Brain microvascular endothelial cell (primary cell): ENCODE measurements at regions not wholly inside any gene's neighbourhood (a gene's known extent, or its start where the extent isn't known, plus 50 kb on each side); places are given as distances from the start of the nearest gene placed in this dataset.

Source experiments
- DNase-seq: peaks from one replicate; pipeline ENCODE4 v3.0.0-alpha.2; 2020
- H3K27ac ChIP-seq: fragments of 250-450 bp; sonication (Bioruptor Pico); 2 replicates; pipeline ENCODE4 v1.5.1; 2020; ENCODE audit warnings: mild to moderate bottlenecking, moderate library complexity
- H3K27me3 ChIP-seq: fragments of 250-450 bp; sonication (Bioruptor Pico); replicated peaks from 2 replicates; pipeline ENCODE4 v1.5.1; 2020; ENCODE audit warnings: mild to moderate bottlenecking
- H3K36me3 ChIP-seq: fragments of 250-450 bp; sonication (Bioruptor Pico); replicated peaks from 2 replicates; pipeline ENCODE4 v1.5.1; 2020; ENCODE audit warnings: mild to moderate bottlenecking
- H3K4me3 ChIP-seq: 2 replicates; pipeline ENCODE4 v1.5.1; 2011; ENCODE audit warnings: low read depth, mild to moderate bottlenecking, control low read depth, low read length, moderate library complexity
- in situ Hi-C: cut with HindIII; loops from 2 replicates; pipeline ENCODE4 v1.10.0; 2017; ENCODE audit warnings: low sequenced_read_pairs, low pct_ligation_motif_present
- TF ChIP-seq, protein P1 (sequence below): IDR thresholded peaks from 2 replicates; pipeline ENCODE4 v1.5.1; 2011; ENCODE audit warnings: low read depth, mild to moderate bottlenecking, moderate library complexity, low read length, control low read depth, inconsistent platforms; ENCODE audit errors: missing control alignments

DNA sequence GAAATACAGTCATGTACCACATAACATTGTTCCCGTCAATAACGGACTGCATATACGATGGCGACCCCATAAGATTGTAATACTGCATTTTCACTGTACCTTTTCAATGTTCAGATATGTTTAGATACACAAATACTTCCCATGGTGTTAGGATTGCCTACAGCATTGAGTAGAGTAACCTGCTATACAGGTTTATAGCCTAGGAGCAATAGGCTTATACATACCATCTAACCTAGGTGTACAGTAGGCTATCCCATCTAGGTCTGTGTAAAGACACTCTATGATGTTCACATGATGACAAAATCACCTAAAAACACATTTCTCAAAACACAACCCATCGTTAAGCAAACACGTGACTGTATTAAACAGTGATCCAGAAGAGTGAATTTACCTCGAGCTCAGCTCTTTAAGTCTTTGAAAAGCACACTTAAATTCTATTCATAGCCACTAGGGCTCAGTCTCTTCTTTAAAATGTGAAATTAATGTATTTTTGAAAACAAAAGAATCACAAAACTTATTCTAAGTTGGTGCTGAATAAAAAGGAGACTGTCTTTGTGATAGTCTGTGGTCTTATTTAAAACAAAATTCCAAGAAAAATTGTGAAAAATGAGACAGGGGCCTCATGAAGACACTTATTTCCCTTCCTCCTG lies 239.1 kb upstream of the ARID2 start:
- TF ChIP-seq, protein P1, sequence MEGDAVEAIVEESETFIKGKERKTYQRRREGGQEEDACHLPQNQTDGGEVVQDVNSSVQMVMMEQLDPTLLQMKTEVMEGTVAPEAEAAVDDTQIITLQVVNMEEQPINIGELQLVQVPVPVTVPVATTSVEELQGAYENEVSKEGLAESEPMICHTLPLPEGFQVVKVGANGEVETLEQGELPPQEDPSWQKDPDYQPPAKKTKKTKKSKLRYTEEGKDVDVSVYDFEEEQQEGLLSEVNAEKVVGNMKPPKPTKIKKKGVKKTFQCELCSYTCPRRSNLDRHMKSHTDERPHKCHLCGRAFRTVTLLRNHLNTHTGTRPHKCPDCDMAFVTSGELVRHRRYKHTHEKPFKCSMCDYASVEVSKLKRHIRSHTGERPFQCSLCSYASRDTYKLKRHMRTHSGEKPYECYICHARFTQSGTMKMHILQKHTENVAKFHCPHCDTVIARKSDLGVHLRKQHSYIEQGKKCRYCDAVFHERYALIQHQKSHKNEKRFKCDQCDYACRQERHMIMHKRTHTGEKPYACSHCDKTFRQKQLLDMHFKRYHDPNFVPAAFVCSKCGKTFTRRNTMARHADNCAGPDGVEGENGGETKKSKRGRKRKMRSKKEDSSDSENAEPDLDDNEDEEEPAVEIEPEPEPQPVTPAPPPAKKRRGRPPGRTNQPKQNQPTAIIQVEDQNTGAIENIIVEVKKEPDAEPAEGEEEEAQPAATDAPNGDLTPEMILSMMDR, result no peak
- in situ Hi-C loops, result no loop called here
- Histone ChIP-seq H3K27ac (no peak overlapping the region), H3K4me3 (no peak overlapping the region), H3K36me3 (no peaks in the 10 kb centered on the region), H3K27me3 (no peaks in the 10 kb centered on the region)
- no peak for DNase-seq

DNA sequence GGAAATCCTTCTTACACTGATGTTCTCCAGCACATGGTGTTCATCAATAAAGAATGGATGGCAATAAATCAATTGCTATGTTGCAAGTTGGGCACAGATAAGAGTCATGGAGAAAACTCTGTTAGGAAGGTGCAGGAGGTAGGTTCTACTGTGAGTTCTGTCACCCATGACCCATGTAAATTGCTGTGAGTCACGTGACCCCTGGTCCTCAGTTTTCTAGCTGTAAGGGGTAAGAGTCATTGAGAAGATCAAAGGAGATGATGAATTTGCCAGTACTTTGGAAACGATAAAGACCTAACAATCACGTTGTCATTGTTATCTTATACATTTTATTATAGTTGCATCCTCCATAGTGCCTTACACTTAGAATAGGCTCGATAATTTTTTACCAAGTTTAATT lies 235.2 kb upstream of the ARID2 start:
- TF ChIP-seq, protein P1, result no peak
- Histone ChIP-seq H3K27ac (no peak overlapping the region), H3K4me3 (no peak overlapping the region), H3K36me3 (no peaks in the 10 kb centered on the region), H3K27me3 (no peaks in the 10 kb centered on the region)
- in situ Hi-C loops, result no loop called here
- DNase-seq, result no peak

DNA sequence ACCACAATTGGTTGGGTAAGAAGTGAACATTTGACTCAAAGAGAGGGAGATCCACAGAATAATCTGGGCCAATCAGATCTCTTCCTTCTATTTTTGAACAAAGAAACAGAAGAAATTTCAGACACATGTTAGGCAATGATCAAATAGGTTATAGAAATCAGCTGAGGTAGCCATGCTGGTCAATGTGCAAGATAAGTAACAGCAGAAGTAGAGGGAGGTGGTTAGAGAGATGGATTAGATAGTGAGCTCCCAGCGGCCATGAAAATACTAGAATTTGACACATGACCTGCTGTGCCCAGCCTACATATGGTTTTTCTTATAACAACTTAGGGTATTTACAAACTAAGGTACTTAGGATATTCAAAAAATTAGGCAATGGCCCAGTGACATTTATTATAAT lies 230.9 kb upstream of the ARID2 start:
- no peaks in the 10 kb centered on the region for H3K27me3 ChIP-seq
- DNase-seq, result no peak
- H3K27ac ChIP-seq, result no peak overlapping the region
- TF ChIP-seq, protein P1, result no peak
- in situ Hi-C loops, result no loop called here
- no peaks in the 10 kb centered on the region for H3K36me3 ChIP-seq
- no peak overlapping the region for H3K4me3 ChIP-seq

DNA sequence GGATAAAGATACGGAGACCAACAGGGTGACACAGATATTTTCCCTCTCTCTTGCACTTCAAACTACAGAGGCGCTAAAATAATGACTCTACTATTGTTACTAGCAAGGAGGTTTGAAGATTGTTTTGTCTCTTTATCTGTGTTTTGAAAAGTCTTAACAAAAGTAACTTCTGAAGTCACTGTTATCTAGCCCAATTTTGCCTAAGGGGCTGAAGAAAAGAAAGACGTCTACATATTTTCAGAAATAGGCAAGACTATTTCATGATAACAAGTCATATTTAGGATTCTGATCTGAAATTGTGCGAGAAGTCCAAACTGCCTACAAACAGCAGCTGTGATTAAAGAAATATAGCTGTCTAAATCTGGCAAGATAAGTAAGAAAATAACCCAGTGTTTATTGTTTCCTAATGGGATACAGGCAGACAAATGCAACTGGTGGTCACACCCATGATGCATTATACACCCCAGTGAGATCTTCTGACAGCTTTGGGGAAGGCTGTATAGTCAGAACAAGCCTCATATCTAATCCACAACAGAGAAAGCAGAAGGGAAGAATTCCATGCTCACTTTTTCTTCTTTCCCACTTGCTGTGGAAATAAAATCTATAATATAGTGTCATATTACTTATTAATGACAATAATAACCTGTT lies 226.9 kb upstream of the ARID2 start:
- no peak for DNase-seq
- TF ChIP-seq, protein P1, result no peak
- in situ Hi-C loops, result no loop called here
- H3K27me3 ChIP-seq, result no peaks in the 10 kb centered on the region
- no peaks in the 10 kb centered on the region for H3K36me3 ChIP-seq
- H3K4me3 ChIP-seq, result no peak overlapping the region
- no peak overlapping the region for H3K27ac ChIP-seq

DNA sequence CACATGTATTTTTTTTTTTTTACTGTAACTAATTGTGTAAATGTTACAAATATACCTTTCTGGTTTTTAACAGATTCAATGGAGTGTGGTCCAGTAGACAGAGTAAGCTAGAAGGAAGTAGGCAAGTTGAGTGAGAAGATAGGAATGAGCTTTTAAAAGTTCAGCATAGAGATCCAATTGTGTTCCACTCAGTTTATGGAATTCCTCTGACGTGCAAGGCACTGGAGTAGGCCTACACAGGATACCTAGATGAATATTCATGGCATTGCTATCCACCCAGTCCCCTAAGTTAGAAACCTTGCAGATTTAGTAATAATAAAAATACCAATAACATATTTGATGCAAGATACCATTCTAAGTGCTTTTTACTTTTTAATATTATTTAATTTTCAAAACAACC lies 225.6 kb upstream of the ARID2 start:
- Histone ChIP-seq H3K36me3 (no peaks in the 10 kb centered on the region), H3K27me3 (no peaks in the 10 kb centered on the region), H3K27ac (no peak overlapping the region), H3K4me3 (no peak overlapping the region)
- no peak for DNase-seq
- TF ChIP-seq, protein P1, result no peak
- in situ Hi-C loops, result no loop called here
